ENCODE measurements at regions not wholly inside any gene's neighbourhood (a gene's known extent, or its start where the extent isn't known, plus 50 kb on each side); places are given as distances from the start of the nearest gene placed in this dataset.
"Not testable (repeated sequence)": the region's sequence is repeated elsewhere in the genome, so short reads cannot be mapped to it uniquely, and the experiment has no call there.

DNA sequence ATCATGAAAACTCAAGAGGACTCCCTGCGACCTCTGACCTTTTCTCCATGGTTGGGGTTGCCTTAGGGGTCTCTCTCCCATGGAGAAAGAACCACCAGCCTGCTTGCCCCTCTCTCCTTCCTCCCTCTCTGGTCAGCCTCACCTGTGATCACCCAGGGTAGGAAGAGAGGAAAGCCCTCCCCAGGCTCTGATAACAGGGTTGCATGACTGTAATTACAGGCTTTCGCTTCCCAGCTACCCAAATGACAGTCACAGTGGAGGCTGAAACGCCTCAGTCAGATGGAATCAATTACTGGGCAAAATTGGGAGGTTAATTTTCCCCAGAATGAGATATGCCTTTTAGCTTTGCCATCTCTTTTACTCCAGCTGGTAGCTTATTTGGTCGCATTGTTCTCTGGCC is 265.8 kb upstream of the SOX9 start:
- no peak for DNase-seq (ENCODE audit: low spot score)

DNA sequence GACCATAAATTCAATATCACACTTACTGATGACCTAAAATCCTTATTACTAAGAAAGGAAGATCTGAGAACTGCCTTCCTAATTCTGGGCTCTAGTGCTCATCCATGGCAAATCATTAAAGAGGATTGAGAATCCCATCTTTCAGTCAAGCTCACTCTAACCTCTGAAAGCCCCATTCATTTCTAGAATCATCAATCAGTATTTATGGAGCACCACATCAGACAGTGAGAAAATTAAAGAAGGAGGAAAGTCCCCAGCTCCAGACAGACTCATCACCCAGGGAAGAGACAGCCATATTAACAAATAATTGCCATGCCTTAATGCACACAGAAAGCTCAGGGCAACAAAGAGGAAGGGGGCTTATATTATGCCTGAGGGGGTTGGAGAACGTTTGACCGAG is 256.1 kb upstream of the SOX9 start:
- no peak for DNase-seq (ENCODE audit: low spot score)

DNA sequence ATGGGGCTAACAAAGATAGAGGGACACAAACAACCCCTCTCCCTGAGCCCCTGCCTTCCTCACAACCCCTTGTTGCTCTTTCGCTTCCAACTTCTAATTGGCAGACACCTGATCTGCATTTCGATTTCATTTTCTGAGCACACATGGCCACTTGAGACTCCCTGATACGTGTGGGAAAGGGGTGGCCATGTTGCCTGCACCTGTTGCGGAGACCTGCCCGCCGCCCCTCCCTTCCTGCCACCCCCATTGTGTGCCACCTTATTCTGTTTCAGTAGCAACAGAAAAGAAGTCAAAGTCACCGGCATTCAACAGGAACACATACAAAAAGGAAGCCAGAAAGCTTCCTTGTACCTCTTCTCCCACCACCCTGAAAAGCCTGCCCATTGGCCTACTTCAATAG is 254.7 kb upstream of the SOX9 start:
- no peak for DNase-seq (ENCODE audit: low spot score)

DNA sequence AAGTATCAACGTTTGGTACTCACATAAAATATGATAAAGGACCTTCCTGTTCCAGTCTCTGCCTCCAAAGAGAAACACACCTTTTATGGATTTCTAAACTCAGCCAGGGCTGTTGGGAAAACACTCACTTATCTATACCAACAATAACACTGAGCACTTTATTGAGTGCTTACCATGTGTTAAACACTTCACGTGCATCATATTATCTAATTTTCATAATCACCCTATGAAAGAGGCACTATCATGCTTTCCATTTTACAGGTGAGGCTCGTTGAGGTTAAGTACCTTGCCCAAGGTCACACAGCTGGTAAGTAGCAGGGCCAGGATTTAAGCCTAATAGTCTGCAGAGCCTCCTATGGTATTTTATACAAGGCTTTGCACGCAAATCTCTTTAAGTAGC is 251.5 kb upstream of the SOX9 start:
- DNase-seq (ENCODE audit: low spot score), result no peak

DNA sequence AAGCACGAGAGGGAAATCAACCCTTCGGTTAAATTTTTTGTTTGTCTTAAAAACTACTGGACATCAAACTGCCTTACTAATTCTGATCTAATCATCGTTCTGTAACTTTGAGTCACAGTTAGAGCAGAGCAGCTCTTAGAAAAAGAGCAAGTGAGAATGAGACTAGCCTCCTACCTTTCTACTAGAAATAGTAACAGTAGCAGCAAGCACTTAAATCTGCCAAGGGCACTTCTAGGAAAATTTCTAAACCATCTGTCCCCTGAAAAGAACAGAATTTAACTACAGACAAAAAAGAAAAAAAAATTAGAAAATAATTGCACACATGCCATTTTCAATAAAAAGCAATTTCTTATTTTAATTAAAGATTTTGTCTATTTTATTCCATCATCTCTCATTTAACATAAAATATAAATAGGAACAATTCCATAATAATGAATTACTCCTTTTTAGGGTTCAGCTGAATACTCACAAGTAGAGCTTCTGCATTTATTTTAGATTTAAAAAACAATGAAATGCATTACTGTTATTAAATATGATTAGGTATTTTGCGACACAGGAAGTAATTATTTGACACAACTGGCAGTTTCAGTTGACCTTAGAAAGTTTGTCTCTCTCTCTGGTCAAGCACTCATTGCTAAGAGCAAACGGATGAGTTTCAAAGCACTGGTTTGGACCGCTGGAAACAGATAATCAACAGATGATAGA is 250.8 kb upstream of the SOX9 start:
- DNase-seq (ENCODE audit: low spot score), result no peak

DNA sequence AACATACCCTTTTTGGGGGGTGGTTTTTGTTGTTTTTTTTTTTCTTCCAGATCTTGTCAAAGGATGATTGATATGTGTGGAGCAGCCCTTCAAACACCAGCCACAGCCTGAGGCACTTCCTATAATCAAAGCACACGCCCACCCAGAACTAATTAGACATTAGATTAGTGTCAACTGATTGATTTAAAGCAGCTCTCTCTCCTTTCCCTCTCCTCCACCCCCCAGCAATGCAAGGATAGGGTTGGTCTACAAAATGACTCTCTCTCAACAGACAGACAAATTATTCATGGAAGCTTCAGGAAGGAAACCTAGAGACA is 250.3 kb upstream of the SOX9 start:
- no peak for DNase-seq (ENCODE audit: low spot score)

DNA sequence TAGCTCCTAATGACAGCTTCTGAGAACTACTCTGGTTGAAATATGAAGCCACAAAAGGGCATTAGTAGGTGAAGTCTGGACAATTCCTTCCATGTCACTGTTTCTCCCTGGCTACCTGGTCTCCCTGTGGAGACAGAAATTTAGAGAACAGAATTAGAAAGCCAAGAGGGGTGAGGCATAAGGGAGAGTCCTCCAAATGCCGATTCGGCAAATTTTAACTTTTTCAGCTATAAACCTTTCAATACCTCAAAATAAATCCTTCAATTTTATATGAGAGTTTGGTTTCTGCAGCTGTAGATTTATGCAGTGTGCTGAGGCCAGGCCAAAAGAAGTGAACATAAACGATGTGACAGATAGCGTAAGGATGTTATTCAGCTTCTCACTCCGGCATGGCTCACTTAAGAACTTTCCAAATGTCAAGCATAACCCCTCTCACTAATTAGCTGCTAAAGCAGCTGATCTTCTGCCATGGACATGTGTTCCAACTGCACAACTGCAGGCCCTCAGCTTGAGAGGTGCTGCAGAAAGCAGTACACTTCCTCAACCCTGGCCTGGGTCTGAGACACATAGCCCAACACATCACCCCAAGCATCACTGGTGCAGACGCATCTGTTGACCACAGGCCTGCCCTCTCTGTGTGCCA is 247.9 kb upstream of the SOX9 start:
- DNase-seq (ENCODE audit: low spot score), result no peak

DNA sequence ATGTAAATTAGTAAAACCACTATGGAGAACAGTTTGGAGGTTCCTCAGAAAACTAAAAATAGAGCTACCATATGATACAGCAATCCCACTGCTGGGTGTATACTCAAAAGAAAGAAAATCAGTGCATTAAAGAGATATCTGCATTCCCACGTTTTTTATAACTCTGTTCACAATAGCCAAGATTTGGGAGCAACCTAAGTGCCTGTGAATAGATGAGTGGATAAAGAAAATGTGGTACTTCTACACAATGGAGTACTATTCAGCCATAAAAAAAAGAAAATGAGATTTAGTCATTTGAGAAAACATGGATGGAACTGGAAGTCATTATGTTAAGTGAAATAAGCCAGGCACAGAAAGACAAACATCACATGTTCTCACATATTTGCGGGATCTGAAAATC is 246.0 kb upstream of the SOX9 start:
- DNase-seq (ENCODE audit: low spot score), result not testable (repeated sequence)

DNA sequence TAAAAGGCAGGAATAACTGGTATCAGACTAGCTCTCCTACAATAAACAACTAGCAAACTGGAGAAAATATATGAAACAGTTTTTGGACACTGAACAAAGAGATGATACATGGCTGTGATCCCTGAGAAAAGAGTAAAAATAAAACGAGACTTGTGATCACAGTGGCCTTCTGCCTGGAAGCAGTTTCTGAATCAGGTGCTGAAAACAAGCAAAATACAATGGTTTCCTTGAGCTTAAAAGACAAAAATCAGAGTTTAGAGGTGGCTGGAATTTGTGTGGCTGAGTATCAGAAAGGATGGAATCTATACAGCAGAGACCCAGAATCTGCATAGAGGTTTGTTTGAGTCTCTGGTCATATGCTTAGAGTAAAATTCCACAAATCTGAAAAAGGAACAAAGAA is 242.5 kb upstream of the SOX9 start:
- DNase-seq (ENCODE audit: low spot score), result no peak

DNA sequence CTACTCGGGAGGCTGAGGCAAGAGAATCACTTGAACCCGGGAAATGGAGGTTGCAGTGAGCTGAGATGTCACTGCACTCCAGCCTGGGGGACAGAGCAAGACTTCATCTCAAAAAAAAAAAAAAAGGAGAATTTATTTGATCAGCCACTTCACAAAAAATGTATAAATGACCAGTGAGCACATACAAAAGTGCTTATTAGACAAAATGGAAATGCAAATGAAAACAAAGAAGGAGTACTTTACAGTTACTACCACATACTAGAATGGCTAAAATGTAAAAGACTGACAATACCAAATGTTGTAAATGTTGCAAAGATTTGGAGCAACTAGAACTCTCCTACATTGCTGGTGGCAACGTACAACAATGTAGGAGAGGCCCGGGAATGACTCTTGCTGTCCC is 241.8 kb upstream of the SOX9 start:
- DNase-seq (ENCODE audit: low spot score), result no peak

DNA sequence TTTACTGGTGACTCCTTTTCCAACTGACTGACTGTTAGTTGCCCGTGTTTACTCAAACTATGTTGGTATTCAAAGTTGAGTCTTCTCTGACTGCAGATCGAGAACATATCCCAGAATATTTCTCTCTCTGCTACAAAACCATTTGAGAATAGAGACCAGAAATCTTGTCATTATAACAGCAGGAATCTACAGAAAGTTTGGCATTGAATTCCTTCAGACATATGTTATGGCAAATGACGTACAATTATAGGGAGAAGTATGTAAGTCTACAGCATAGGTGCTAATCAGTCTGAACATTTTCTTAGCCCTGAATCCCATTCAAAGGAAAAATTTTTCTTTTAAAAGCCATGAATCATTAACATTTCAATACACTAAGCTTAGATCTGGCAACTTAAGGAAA is 239.8 kb upstream of the SOX9 start:
- no peak for DNase-seq (ENCODE audit: low spot score)

DNA sequence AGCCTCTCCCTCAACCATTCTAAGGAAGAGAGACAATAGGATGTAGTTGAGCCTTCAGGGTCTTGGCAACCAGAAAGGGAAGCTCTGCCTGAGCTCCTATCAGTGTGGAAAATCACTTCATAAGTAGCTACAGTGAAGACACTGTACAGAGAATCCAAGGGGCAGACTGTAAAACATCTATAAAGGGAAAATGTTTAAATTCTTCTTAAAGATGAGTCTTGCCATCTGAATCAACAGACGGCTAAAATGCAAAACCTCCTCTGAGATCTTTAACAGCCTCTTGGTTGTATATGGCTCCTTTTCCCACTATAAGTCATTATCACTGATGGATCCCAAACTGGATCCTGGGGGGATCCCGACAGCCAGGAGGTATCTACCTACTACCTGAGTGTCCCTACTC is 239.2 kb upstream of the SOX9 start:
- no peak for DNase-seq (ENCODE audit: low spot score)

DNA sequence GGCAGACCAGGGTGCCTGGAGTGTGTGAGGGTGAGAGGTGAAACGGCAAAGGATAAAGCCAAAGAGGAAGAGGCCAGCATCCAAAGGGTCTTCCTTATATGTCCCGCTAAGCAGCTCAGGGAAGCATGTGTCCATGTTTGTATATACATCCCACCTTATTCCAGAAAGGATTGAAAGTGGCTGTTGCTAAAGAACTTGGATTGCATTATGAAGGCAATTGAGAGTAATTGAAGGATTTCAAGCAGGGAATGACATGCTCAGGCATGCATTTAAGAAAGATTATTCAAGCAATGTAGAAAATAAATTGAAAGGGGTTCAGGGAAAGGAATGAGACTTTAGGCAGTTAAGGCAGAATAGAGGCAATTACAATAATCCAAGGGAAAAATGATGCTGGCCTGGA is 237.6 kb upstream of the SOX9 start:
- no peak for DNase-seq (ENCODE audit: low spot score)

DNA sequence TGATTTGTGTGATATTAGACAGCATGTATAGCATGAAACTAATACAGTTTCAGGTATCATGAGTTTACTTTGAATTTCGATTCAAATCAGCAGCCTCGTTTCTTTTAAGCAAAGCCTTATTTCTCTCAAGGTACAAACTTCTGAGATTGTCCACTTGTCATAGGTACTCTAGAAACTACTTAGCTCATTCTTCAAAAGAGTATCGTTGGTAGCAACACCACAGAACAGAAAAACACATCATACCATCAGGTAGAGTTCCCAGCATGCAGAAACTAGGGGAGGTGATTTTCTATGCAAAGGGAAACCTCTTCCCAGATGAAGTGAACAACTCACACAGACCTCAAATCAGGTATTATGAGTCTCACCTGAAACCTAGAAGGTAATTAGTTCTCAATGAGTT is 237.0 kb upstream of the SOX9 start:
- no peak for DNase-seq (ENCODE audit: low spot score)

DNA sequence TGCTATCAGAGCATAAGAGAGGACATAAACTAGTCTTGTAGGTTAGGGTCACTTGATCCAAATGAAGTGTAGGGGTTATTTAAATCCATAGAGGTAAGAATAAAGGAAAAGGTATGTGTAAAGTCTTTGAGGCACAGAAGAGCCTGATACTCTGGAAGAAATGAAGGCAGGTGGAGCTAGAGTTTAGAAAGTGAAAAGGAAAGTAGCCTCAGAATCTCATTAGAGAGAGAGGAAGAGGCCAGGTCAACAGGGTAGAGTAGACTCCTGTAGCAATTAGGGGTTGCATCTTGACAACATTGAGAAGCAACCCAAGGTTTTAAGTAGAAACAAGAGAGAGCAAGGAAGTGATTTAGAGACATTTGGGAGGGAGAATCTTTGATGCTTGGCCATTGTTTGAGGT is 235.2 kb upstream of the SOX9 start:
- DNase-seq (ENCODE audit: low spot score), result no peak

DNA sequence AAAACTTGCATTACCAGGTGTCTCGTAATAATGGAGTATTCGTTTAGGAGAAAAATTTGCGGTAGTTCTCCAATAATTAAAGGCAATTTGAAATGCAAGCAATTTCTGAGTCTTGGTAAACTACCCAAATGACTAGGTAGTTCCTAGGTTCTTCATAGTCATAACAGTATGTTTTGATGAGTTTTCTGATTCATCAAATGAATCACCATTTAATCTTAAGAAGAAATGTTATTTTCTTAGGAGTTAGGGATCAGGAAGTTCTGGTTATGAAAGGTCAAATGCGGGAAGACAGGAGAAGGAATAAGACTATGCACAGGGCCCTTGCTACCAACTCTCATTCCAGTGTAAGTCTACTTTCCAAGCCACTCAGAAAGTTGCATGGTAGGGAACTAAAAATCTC is 221.5 kb upstream of the SOX9 start:
- DNase-seq (ENCODE audit: low spot score), result no peak

DNA sequence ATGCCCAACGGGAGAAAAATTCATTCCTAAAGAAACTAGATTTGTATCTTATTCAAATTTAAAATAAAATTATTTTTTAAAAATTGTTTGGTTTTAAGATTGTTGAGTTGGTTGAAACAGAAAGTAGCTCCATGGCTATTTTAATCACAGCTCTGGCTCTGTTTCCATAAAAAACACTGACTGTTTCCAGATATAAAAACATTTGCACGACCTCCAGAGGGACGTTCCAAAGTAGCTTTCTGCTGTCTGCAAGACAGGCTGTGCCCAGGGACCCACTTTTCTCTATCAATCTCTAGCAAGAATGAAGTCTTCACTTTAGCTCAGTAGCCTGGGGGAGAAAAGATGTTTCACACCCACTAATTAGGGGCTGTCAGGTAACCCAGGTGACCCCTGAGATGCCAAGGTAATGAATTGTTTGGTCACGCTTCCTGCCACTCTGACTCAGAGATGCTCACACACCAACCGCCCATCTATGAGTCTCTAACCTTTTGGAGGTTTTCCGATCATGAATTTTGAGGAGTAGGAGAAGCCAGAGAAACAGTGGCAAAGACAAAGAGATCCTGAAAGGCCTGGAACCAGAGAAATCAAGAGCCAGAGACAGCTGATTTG is 220.1 kb upstream of the SOX9 start:
- no peak for DNase-seq (ENCODE audit: low spot score)

DNA sequence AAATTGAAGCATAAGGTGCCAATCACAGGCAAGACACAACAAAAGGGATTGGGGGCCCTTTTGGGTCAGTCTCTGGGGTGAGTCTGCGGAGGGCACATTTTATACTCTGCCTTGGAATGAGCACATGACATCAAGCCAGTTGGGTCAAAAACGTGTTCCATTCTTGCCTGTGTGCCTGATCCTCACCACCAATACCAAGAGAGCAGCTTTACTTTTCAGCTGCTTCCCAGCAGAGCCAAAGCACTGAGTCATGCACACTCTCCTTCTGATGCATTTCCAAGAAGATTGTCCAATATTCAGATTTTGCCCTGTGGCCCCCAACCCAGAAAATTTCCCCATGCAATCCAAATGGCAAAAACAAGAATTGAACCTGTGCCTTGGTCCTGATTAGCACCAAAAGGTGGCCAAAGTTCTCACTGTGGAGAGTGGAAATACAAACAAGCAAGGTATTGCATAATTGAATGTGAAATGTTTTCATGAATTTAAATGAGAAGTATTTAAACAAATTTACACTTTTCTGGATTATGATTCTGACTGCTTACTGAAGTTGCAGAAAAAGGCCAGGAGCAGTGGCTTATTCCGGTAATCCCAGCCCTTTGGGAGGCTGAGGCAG is 217.8 kb upstream of the SOX9 start:
- DNase-seq (ENCODE audit: low spot score), result no peak

DNA sequence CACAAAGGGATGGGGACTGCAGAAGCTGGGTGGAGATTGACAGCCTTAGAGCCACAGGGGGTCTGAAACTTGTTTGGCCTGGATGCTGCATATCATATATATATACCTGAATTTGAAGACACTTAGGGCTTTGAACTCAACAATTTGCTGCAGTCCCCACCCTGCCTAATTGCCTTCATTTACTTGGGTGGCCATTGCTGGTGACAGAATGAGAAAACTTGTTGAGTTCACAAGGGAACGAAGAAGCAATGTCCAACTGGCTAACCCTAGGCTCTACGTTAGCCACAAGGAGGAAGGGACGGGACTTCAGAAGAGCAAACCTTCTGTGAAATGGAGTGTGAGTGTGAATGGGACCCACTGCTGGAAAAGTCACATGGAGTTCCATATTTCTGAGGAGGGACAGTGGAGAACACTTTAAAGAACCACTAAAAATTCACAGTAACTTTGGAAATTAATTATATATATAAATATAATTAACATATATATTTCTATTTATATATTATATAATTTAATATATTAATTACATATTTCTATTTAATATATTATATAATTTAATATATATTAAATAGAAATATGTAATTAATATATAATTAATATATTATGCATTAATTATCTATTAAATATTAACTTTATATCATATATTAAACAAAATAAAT is 215.3 kb upstream of the SOX9 start:
- no peak for DNase-seq (ENCODE audit: low spot score)

DNA sequence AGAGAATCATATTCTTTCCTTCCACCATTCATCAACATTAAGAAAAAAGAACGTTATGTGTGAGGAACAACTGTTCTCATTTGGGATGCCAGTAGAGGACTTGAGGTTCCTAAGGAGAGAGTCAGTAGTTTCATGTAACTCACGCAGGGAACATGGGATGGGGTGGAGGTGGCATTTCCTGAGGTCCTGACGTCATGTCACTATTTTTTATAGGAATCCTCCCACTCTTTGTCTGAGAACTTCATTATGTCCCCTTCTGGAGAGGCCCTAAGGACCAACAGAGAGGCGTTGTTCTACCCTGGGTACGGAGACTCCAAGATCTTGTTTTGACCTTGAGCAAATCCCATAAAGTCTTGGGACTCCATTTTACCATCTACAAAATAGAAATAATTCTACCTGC is 211.7 kb upstream of the SOX9 start:
- DNase-seq (ENCODE audit: low spot score), result no peak

DNA sequence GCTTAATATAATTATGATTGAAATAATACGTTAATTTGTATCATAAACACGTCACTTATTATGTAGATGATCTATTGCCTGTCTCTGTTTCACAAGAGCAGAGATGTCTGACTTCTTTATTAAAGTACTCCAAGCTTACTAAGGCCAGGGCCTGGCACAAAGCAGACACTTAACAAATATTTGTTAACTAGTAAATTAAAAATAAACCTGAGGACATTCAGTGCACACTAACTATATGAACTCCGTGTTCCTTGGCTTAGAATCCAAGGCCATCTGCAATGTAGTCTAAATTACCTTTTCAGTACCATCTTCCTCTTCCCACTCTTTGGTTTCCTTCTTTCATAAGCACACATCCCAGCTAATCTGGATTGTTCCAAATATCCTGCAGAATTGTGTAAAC is 210.8 kb upstream of the SOX9 start:
- DNase-seq (ENCODE audit: low spot score), result no peak

DNA sequence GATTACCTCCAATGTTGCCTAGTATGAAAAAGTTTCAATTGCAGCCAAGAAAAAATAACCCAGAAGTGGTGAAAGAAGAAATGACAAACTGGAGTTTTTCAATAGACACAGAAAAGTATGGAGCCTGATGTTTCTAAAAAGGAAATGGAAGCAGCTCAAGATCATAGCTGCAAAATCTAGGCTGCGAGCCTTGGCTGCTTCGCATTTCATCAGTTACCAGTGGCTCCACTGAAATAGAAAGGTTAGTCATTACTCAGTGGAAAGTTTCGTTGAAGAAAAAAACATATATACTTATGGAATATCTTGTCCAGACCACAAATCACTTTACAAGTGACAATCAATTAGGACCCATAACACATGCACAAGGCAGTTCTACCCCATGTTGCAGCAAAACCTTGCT is 206.8 kb upstream of the SOX9 start:
- no peak for DNase-seq (ENCODE audit: low spot score)

DNA sequence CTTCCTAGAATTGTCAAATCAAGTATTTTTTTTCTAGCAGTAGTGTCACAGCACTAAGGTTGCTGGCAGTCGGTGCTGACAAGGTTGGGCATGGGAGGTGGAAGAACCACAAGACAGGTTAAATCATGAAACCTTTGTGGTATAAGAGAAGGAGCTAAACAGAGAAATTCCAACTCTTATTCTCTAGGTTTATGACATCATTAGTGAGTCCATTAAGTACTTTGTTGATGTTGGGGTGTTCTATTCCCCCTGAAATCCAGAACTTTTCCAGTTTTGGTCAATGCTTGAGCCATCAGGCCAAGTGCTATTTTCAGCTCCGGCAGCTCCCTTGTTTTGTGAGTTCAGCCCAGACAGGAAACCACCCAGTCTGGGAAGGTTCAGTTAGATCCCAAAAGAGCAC is 206.0 kb upstream of the SOX9 start:
- DNase-seq (ENCODE audit: low spot score), result no peak

Data from germinal center (tissue), 1 donor.